Heart left ventricle (tissue), 16 donors: ENCODE measurements at regions not wholly inside any gene's neighbourhood (a gene's known extent, or its start where the extent isn't known, plus 50 kb on each side); places are given as distances from the start of the nearest gene placed in this dataset.

Source experiments
- ATAC-seq, 4 donors: fragments of 200-7000 bp; cut with Tn5 transposase; one replicate each; pipeline ENCODE4 v1.9.1; 2020 to 2022; ENCODE audit warnings: moderate library complexity in 4 of 4, mild to moderate bottlenecking in 3 of 4, moderate number of reproducible peaks in 1 of 4
- DNase-seq, 5 donors: peaks; one replicate each; pipeline ENCODE4 v3.0.0-alpha.2; 2020
- H3K27ac ChIP-seq, 12 donors: fragments of 200-600 bp; sonication (generic) in 4 of 12; one replicate each; pipeline versions ENCODE4 v1.5.0 to v1.8.0; 2016 to 2022; ENCODE audit warnings: mild to moderate bottlenecking in 2 of 12
- H3K27me3 ChIP-seq, 9 donors: fragments of 200-600 bp; sonication (generic) in 2 of 9; one replicate each; pipeline versions ENCODE4 v1.5.1 to v1.8.0; 2016 to 2022; ENCODE audit warnings: mild to moderate bottlenecking in 3 of 9
- H3K36me3 ChIP-seq, 9 donors: fragments of 200-600 bp; sonication (generic) in 2 of 9; one replicate each; pipeline versions ENCODE4 v1.5.0 to v1.8.0; 2018 to 2022; ENCODE audit warnings: mild to moderate bottlenecking in 2 of 9
- H3K4me1 ChIP-seq, 12 donors: fragments of 200-600 bp; sonication (generic) in 4 of 12; one replicate each; pipeline versions ENCODE4 v1.5.0 to v1.8.0; 2016 to 2022; ENCODE audit warnings: mild to moderate bottlenecking in 3 of 12
- H3K4me3 ChIP-seq, 12 donors: fragments of 200-600 bp; sonication (generic) in 4 of 12; one replicate each; pipeline versions ENCODE4 v1.5.0 to v1.8.0; 2017 to 2022; ENCODE audit warnings: mild to moderate bottlenecking in 9 of 12, moderate library complexity in 4 of 12
- H3K9me3 ChIP-seq, 12 donors: fragments of 200-600 bp; sonication (generic) in 4 of 12; one replicate each; pipeline versions ENCODE4 v1.5.0 to v1.8.0; 2016 to 2022; ENCODE audit warnings: mild to moderate bottlenecking in 1 of 12
- CTCF ChIP-seq, 12 donors: fragments of 200-600 bp; sonication (generic) in 4 of 12; IDR thresholded peaks; one replicate each; pipeline versions ENCODE4 v1.5.0 to v1.8.0; 2018 to 2022; ENCODE audit warnings: antibody characterized with exemption in 12 of 12, mild to moderate bottlenecking in 5 of 12
- POLR2A ChIP-seq, 2 donors: fragments of 450-650 bp; IDR thresholded peaks; one replicate each; pipeline ENCODE4 v1.6.1; 2017; ENCODE audit warnings: antibody characterized with exemption in 2 of 2, mild to moderate bottlenecking in 2 of 2, moderate library complexity in 2 of 2
- WGBS, 4 donors: extraction: QIAGEN DNeasy Blood & Tissue Kit in 2 of 4; methylation state at CpG; one replicate each; pipeline versions ENCODE4 v1.1.5 to v1.1.7; 2013 to 2018; 5-methylcytosine and 5-hydroxymethylcytosine counted together
- intact Hi-C, 10 donors: fragments of 100-400 bp; cut with DNase I; formaldehyde crosslinking; loops; one replicate each; pipeline versions ENCODE4 v1.11.1 to v1.14.2; 2022
- donor health status: ischemic (EF 13 %, LVEDD 7.1; RV severe dilation, severe dysfunction).
- donor health status: healthy with polysubstance abuse.
- donor health status: DM: no; HTN: yes; CAD: no.
- donor health status: DM: no; HTN: no; CAD: no.
- donor health status: ischemic (EF 25% LVEDD 6.9; RV normal size, moderate dysfunction).
- donor health status: ischemic (EF 25% LVEDD 5.7; RV mildly dilated, moderate dysfunction).
- donor health status: healthy.
- donor health status: DM: yes; HTN: yes; CAD: no.
- donor health status: ischemic (EF 35%, LVEDD 5.7; RV mildly dilated, moderate dysfunction).
- donor health status: nonischemic (EF 11% LVEDD 7.7; RV severe dilation, severe dysfunction).
- donor health status: DM: yes; HTN: yes; CAD: no.
- donor health status: PGD.
- donor health status: ischemic (EF 29% LVEDD 5.4; RV normal size, mild dysfunction).
- donor health status: nonischemic (EF 23%, LVEDD 6.1; RV moderate dilation, normal function).

GRCh38 chr13:99629641-99630040, 128.4 kb downstream of the TM9SF2 start:
- Histone ChIP-seq H3K4me3 (no peak overlapping the region), H3K9me3 (peaks cover 0 to 13% (median 2%) of the 10 kb centered on the region in 12 donors), H3K36me3 (no peaks in the 10 kb centered on the region), H3K27me3 (no peaks in the 10 kb centered on the region), H3K27ac (peak overlapping the region in 6 of 12 donors; percentile 13 to 52 (median 34)), H3K4me1 (peaks cover 0 to 33% (median 14%) of the 10 kb centered on the region in 12 donors)
- intact Hi-C loops = no loop called here
- ATAC-seq (peak in 2 of 4 donors; percentile 11 to 37), DNase-seq (no peak)
- 95 to 98% (median 96%) methylated on average over 5 of the region's 5 CpGs for WGBS, 4 donors
- TF ChIP-seq CTCF (IDR thresholded peaks at IDR 0.05) (no peak), POLR2A (IDR thresholded peaks at IDR 0.05) (no peak)

- intact Hi-C loops = no loop called here
- no peaks in the 10 kb centered on the region for H3K27me3 ChIP-seq
- no peaks in the 10 kb centered on the region for H3K36me3 ChIP-seq
- ATAC-seq = no peak
- DNase-seq = no peak
- peaks cover 0 to 33% (median 14%) of the 10 kb centered on the region in 12 donors for H3K4me1 ChIP-seq
- no peak for TF ChIP-seq CTCF (IDR thresholded peaks at IDR 0.05)
- no peak for TF ChIP-seq POLR2A (IDR thresholded peaks at IDR 0.05)
- no peak overlapping the region for H3K27ac ChIP-seq
- H3K4me3 ChIP-seq = no peak overlapping the region
- peaks cover 0 to 13% (median 2%) of the 10 kb centered on the region in 12 donors for H3K9me3 ChIP-seq
Measured at GRCh38 chr13:99628442-99628841, 127.2 kb downstream of the TM9SF2 start.

GRCh38 chr13:99626461-99627082, 125.3 kb downstream of the TM9SF2 start:
- Histone ChIP-seq H3K27ac (no peak overlapping the region), H3K27me3 (no peaks in the 10 kb centered on the region), H3K36me3 (no peaks in the 10 kb centered on the region), H3K9me3 (no peaks in the 10 kb centered on the region), H3K4me1 (peaks cover 0 to 33% (median 14%) of the 10 kb centered on the region in 12 donors), H3K4me3 (peak overlapping the region in 4 of 12 donors; percentile 0 to 32 (median 12))
- DNase-seq (peak in 1 of 5 donors; percentile 43), ATAC-seq (peak in 3 of 4 donors; percentile 47 to 74 (median 59))
- 74 to 87% (median 78%) methylated on average over 8 of the region's 8 CpGs for WGBS, 4 donors
- intact Hi-C loops = no loop called here
- TF ChIP-seq CTCF (IDR thresholded peaks at IDR 0.05) (no peak), POLR2A (IDR thresholded peaks at IDR 0.05) (no peak)

GRCh38 chr13:99624936-99625540, 123.8 kb downstream of the TM9SF2 start:
- intact Hi-C loops = no loop called here
- Histone ChIP-seq H3K4me3 (no peak overlapping the region), H3K27ac (no peak overlapping the region), H3K4me1 (peaks cover 0 to 26% (median 12%) of the 10 kb centered on the region in 12 donors), H3K27me3 (no peaks in the 10 kb centered on the region), H3K9me3 (no peaks in the 10 kb centered on the region), H3K36me3 (no peaks in the 10 kb centered on the region)
- WGBS, 4 donors = 83 to 90% (median 86%) methylated on average over 12 of the region's 12 CpGs
- DNase-seq (no peak), ATAC-seq (no peak)
- no peak for TF ChIP-seq POLR2A (IDR thresholded peaks at IDR 0.05)
- no peak for TF ChIP-seq CTCF (IDR thresholded peaks at IDR 0.05)
